CD4-positive, alpha-beta T cell (primary cell): ENCODE measurements at regions not wholly inside any gene's neighbourhood (a gene's known extent, or its start where the extent isn't known, plus 50 kb on each side); places are given as distances from the start of the nearest gene placed in this dataset.

Source experiments
- ATAC-seq: fragments of 200-7000 bp; cut with Tn5 transposase; one replicate; pipeline ENCODE4 v1.10.0; 2022; ENCODE audit warnings: mild to moderate bottlenecking; ENCODE audit not compliant: poor library complexity
- CTCF ChIA-PET: fragments of 350-600 bp; sonication (Branson Sonifier 250); formaldehyde crosslinking; loops from one replicate; lab custom pipeline; 2021; ENCODE audit warnings: antibody characterized with exemption, inconsistent platforms; lab: Charles Lee
- POLR2A ChIA-PET: fragments of 350-600 bp; sonication (Branson Sonifier 250); formaldehyde crosslinking; loops from one replicate; lab custom pipeline; 2021; ENCODE audit warnings: antibody characterized with exemption, inconsistent platforms; lab: Charles Lee
- DNase-seq, 14 experiments: peaks; one replicate each; pipeline ENCODE4 v3.0.0-alpha.2; 2013 to 2020; ENCODE audit warnings: mixed read lengths in 2 of 14
- H3K27ac ChIP-seq, 2 donors: one replicate each; pipeline versions ENCODE4 v1.5.1 to v1.7.0; 2013; ENCODE audit warnings: low read length in 2 of 2, low read depth in 1 of 2, mild to moderate bottlenecking in 1 of 2
- H3K27me3 ChIP-seq, 2 experiments: 1 replicate in 1 of 2; 2 replicates in 1 of 2; pipeline versions ENCODE4 v1.6.1 to v1.7.0; 2013; ENCODE audit warnings: low read length in 2 of 2, control low read depth in 1 of 2, mild to moderate bottlenecking in 1 of 2, moderate library complexity in 1 of 2; ENCODE audit not compliant: insufficient read depth in 2 of 2, control insufficient read depth in 1 of 2
- H3K36me3 ChIP-seq: one replicate; pipeline ENCODE4 v1.6.1; 2013; ENCODE audit warnings: low read length, control low read depth; ENCODE audit not compliant: insufficient read depth
- H3K4me1 ChIP-seq: one replicate; pipeline ENCODE4 v1.6.1; 2013; ENCODE audit warnings: low read length, control low read depth; ENCODE audit not compliant: insufficient read depth
- H3K4me3 ChIP-seq: one replicate; pipeline ENCODE4 v1.5.1; 2013; ENCODE audit warnings: mild to moderate bottlenecking, low read length, moderate library complexity
- H3K9me3 ChIP-seq, 2 experiments: 1 replicate in 1 of 2; 2 replicates in 1 of 2; pipeline versions ENCODE4 v1.6.1 to v1.7.0; 2013; ENCODE audit warnings: low read length in 2 of 2, mild to moderate bottlenecking in 2 of 2, control low read depth in 1 of 2, moderate library complexity in 1 of 2; ENCODE audit not compliant: control insufficient read depth in 1 of 2, insufficient read depth in 1 of 2
- H3K27ac Mint-ChIP-seq: one replicate; pipeline ENCODE4 v1.8.0; 2020; ENCODE audit warnings: mixed read lengths
- H3K27me3 Mint-ChIP-seq: one replicate; pipeline ENCODE4 v1.8.0; 2021; ENCODE audit warnings: mixed read lengths
- H3K36me3 Mint-ChIP-seq: one replicate; pipeline ENCODE4 v1.8.0; 2021; ENCODE audit warnings: low read depth, mixed read lengths
- H3K4me1 Mint-ChIP-seq: one replicate; pipeline ENCODE4 v1.8.0; 2021; ENCODE audit warnings: low read depth, mixed read lengths
- H3K4me3 Mint-ChIP-seq: one replicate; pipeline ENCODE4 v1.8.0; 2020; ENCODE audit warnings: mild to moderate bottlenecking, mixed read lengths
- H3K9me3 Mint-ChIP-seq: one replicate; pipeline ENCODE4 v1.8.0; 2020; ENCODE audit warnings: mixed read lengths
- intact Hi-C, 2 experiments: fragments of 100-400 bp; cut with DNase I in 1 of 2; cut with micrococcal nuclease in 1 of 2; formaldehyde crosslinking; loops; one replicate each; pipeline versions ENCODE4 v1.15.1 to v1.9.0; 2023 to 2025; cut with DNase I, micrococcal nuclease
- TF ChIP-seq, protein P1 (sequence below): fragments of 200-600 bp; IDR thresholded peaks from one replicate; pipeline ENCODE4 v1.8.0; 2022; ENCODE audit warnings: antibody characterized with exemption, mild to moderate bottlenecking

DNA sequence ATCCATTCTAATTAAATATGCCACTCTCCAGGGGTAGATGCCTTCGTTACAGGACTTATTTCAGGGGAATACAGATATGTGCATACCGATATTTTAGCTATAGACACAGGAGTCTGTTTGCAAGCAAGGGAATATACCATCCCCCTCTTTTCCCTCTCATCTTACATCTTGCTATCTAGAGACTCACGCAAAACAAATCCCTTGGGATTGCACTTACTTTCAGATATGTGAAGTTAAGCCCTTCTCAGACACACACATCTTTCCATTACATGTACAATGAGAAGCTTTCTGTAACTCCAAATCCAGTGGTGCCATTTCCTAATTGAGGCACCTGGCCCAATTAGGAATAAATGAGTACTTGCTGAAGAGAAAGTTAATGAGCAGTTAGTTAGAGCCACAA is 250.4 kb upstream of the FZD8 start:
- Histone ChIP-seq H3K4me3 (no peak overlapping the region), H3K9me3 (peaks cover 0 to 7% of the 10 kb centered on the region in 2 experiments), H3K27ac (no peak overlapping the region), H3K27me3 (no peaks in the 10 kb centered on the region), H3K4me1 (no peaks in the 10 kb centered on the region), H3K36me3 (no peaks in the 10 kb centered on the region)
- CTCF ChIA-PET, result no interaction called here
- intact Hi-C loops, result no loop called here
- DNase-seq (no peak), ATAC-seq (no peak)
- no peaks in the 10 kb centered on the region for H3K4me1 Mint-ChIP-seq
- no peak overlapping the region for H3K4me3 Mint-ChIP-seq
- no peak overlapping the region for H3K27ac Mint-ChIP-seq
- peaks cover 6% of the 10 kb centered on the region for H3K9me3 Mint-ChIP-seq
- TF ChIP-seq, protein P1, sequence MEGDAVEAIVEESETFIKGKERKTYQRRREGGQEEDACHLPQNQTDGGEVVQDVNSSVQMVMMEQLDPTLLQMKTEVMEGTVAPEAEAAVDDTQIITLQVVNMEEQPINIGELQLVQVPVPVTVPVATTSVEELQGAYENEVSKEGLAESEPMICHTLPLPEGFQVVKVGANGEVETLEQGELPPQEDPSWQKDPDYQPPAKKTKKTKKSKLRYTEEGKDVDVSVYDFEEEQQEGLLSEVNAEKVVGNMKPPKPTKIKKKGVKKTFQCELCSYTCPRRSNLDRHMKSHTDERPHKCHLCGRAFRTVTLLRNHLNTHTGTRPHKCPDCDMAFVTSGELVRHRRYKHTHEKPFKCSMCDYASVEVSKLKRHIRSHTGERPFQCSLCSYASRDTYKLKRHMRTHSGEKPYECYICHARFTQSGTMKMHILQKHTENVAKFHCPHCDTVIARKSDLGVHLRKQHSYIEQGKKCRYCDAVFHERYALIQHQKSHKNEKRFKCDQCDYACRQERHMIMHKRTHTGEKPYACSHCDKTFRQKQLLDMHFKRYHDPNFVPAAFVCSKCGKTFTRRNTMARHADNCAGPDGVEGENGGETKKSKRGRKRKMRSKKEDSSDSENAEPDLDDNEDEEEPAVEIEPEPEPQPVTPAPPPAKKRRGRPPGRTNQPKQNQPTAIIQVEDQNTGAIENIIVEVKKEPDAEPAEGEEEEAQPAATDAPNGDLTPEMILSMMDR, result no peak
- peaks cover 3% of the 10 kb centered on the region for H3K27me3 Mint-ChIP-seq
- no peaks in the 10 kb centered on the region for H3K36me3 Mint-ChIP-seq
- POLR2A ChIA-PET, result no interaction called here

DNA sequence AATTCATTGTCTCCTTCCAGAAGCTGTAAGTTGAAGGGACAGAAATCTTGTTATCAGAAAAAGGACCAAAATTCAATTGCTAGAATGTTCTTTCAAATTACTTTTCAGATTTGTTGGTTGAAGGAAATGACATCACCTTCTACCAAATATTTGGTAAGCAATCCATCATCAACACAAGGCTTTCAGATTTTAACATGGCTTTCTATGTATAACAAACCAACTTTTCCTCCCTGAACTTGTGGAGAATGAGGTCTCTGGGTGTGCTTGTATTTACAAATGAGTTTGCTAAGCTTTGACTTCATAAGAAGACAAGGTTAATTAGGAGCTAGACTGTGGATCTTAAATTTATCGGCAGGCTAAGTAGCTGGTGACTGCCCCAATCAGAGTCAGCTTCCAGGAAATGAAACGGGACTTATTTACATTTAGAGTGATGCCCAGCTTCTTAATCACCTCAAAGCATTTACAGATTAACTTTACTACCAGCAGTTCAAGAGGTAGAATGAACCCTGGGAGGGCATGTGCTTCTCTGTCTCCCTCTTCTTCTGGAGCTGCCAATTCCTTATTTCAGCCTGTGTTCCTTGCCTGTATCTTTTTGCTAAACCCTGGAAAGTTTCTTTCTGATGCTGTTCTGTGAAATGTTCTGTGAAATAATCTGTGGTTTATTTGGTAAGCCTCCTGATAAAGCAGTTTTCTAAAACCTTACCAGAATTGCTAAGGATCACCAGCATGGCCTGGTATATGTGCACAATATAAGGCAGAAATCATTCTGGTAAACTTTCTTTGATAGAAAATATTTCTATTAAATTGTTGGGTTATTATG is 248.8 kb upstream of the FZD8 start:
- CTCF ChIA-PET, result no interaction called here
- Histone ChIP-seq H3K4me3 (no peak overlapping the region), H3K27ac (no peak overlapping the region), H3K27me3 (no peaks in the 10 kb centered on the region), H3K36me3 (no peaks in the 10 kb centered on the region), H3K4me1 (no peaks in the 10 kb centered on the region), H3K9me3 (peaks cover 0 to 7% of the 10 kb centered on the region in 2 experiments)
- Mint-ChIP-seq H3K4me1 (no peaks in the 10 kb centered on the region), H3K4me3 (no peak overlapping the region), H3K9me3 (peaks cover 6% of the 10 kb centered on the region), H3K36me3 (no peaks in the 10 kb centered on the region), H3K27ac (no peak overlapping the region), H3K27me3 (peaks cover 3% of the 10 kb centered on the region)
- intact Hi-C loops, result no loop called here
- ATAC-seq (no peak), DNase-seq (no peak)
- POLR2A ChIA-PET, result no interaction called here
- TF ChIP-seq, protein P1, result no peak

DNA sequence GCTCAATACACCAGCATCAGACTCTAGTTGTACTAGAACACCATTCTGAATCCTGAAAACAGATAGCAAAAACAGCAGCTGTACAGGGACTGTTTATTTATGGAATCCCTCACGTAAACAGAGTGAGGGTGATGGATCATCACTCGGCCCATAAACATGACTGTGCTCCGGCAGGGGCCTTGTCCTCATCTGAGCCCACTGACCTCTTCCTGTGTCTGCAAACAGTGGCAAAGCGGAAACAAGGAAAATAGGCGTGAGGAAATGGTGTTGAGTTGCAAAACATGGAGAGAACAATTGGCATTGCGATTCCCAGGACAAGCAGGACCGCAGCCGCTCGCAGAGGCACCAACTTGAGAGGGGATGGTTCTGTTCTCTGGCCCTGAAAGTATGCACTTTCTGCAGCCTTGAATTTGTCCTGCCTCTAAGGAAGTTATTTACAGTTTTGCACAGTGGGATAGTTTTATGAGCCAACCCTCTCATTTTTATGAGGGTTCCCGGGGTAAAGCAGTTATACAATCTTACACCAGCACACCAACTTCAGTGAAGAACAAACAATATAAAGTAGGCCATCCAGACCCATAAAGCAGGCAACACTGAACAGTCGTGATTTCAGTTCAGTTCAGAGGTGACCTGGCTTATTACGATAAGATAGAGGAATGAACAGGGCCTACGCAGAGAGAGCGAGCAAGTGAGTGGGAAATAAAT is 248.0 kb upstream of the FZD8 start:
- H3K27me3 Mint-ChIP-seq, result peaks cover 3% of the 10 kb centered on the region
- ChIA-PET CTCF (no interaction called here), POLR2A (no interaction called here)
- H3K4me3 Mint-ChIP-seq, result no peak overlapping the region
- ATAC-seq (no peak), DNase-seq (no peak)
- intact Hi-C loops, result no loop called here
- TF ChIP-seq, protein P1, result no peak
- Histone ChIP-seq H3K36me3 (no peaks in the 10 kb centered on the region), H3K4me3 (no peak overlapping the region), H3K9me3 (peaks cover 0 to 7% of the 10 kb centered on the region in 2 experiments), H3K27me3 (no peaks in the 10 kb centered on the region), H3K4me1 (no peaks in the 10 kb centered on the region), H3K27ac (no peak overlapping the region)
- peaks cover 6% of the 10 kb centered on the region for H3K9me3 Mint-ChIP-seq
- no peaks in the 10 kb centered on the region for H3K4me1 Mint-ChIP-seq
- H3K36me3 Mint-ChIP-seq, result no peaks in the 10 kb centered on the region
- no peak overlapping the region for H3K27ac Mint-ChIP-seq
